GM19395 (cell line): ENCODE measurements at regions not wholly inside any gene's neighbourhood (a gene's known extent, or its start where the extent isn't known, plus 50 kb on each side); places are given as distances from the start of the nearest gene placed in this dataset.

ENCODE experiments used
- ATAC-seq: cut with Tn5 transposase; IDR thresholded peaks from one replicate; pipeline ENCODE4 v1.9.1; 2021; ENCODE audit warnings: mild to moderate bottlenecking, moderate library complexity; ENCODE audit not compliant: unreplicated experiment

- peak; percentile 74 for ATAC-seq
Observed at GRCh38 chr4:166594326-166594946, 639.9 kb downstream of the SPOCK3 start.

GRCh38 chr4:166600264-166600663 lies 634.0 kb downstream of the SPOCK3 start:
- no peak for ATAC-seq

DNA sequence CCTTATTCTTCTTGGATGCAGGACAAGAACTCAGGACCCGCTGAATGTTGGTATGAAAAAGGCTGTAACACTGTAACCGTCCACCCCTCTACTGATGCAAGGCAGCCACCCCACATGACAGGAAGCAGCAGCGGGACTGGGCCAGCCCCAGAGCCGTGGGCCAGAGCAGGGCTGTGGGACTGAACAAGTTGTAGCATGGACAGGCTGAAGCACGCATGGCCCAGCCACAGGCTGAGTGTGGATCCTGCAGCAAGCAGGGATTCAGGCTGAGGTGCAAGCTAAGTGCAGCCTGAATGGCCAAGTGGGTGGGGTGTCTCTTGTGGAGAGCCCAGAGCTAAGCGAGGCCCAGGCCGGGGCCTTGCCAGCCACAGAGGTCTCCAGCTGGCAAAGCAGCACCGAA lies 632.2 kb downstream of the SPOCK3 start:
- ATAC-seq = no peak

DNA sequence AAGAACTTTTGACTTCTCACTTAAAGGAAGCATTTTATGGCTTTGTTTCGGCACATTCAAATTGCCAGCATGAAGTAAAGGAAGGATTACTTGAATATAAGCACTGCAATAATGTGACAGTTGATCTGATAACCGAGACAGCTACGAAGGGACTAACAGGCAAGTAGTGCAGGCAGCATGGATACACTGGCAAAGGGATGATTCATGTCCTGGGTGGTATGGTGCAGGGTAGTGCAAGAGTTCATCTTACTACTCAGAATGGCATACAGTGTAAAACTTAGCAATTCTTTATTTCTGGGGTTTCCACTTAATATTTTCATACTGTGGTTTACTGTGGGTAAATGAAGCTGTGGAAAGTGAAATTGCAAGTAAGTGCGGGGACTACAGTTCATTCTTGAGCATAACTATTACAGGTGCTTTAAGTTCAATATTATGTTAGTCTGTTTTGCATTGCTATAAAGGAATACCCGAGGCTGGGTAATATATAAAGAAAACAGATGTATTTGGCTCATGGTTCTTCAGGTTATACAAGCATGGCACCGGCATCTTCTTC lies 611.8 kb downstream of the SPOCK3 start:
- no peak for ATAC-seq

DNA sequence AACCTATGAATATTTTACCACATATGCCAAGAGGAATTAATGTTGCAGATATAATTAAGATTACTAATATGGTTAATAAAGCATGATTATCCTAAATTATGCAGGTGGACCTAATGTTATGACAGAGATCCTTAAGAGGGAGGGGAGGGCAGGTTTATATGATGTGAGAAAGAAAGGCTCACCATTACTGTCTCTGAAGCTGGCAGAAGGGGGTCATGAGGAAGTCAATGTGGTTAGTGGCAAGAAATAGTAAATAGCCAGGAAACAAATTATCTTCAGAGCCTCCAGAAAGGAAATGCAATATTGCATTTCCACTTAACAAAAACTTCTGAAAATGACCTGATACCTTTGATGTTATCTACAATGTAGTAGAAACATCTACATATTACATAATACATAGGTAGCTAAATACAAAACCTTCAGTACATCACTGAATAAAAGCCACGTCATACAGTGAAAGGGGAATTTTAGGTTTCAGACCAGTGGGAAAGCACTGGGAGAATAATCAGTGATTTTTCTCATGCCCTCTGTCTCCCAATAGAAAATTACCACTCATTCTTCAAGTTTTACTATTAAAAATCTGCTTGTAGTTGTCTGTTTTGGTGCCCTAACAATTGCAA lies 609.2 kb downstream of the SPOCK3 start:
- no peak for ATAC-seq

- no peak for ATAC-seq
Observed at GRCh38 chr4:166628454-166628853, 605.8 kb downstream of the SPOCK3 start.

DNA sequence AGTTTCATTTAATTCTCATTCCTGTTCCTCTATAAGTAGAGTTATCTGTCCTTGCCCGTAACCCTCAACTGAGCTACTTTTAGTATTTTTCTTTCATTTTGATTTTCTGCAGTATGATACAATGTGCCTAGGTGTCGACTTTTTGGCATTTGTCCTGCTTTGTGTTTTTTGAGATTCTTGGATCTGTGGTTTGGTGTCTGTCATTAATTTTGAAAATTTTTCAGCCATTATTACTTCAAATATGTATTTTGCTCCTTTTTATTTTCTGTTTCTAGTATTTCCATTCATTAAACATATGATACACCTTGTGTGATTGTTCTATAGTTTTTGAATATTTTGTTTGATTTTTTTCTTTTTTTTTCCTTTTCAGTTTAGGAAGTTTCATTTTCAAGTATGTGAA lies 598.9 kb downstream of the SPOCK3 start:
- ATAC-seq = no peak

GRCh38 chr4:166637816-166638215 lies 596.5 kb downstream of the SPOCK3 start:
- no peak for ATAC-seq

DNA sequence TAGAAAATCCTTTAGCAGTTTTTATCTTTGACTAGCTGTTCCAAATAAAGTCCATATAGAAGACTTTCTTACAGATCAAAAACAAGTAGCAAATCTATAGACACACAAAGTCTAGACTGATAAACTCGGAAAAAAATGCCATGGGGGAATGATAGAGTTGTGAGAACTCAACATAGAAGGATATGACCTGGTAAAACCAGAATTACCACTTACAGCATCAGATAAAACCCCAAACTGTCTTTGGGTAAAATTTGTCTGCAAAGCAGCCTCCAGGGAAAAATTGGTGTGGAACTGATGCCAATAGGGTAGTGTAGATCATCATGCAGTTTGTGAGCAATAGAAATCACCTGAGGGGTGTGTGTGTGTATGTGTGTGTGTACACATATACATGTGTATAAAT lies 579.1 kb downstream of the SPOCK3 start:
- no peak for ATAC-seq

DNA sequence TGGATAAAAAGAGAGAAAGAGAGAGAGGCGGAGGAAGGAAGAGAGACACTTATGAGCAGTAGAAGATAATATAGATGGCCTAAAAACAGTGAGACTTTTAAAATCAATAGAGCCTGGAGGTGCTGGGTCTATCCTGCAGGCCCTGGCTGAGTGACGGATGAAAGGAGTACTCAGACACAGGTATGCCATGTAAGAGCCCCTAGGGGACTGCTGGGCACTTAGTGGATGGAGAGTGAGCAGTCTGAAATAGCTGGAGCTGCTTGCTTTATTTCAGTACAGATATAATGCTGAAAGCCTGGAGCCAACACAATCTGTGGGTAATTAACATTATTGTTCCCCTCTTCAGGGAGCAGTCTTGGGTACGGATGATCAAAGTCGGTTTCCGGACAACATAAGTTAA lies 578.6 kb downstream of the SPOCK3 start:
- no peak for ATAC-seq

GRCh38 chr4:166657261-166657660 lies 577.0 kb downstream of the SPOCK3 start:
- no peak for ATAC-seq

DNA sequence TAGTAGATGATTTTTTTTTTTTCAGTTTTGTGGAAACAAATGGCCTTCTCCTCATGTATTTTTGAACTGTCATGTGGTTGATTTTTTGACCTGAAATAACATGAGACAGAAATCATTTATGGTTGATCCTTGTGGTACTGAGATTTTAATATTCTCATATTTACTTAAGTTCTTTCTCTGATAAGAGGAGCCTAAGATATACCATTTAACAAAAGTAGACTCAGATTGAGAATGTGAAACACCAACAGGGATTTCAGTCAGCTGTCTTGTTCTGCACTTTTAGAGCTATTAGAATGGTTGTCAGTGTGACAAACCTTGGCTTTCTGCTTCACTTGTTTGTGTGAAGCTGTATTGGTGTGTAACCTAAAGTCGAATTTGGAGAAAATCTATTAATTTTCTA lies 575.7 kb downstream of the SPOCK3 start:
- ATAC-seq = peak; percentile 41

- peak; percentile 91 for ATAC-seq
Observed at GRCh38 chr4:166662266-166662843, 571.9 kb downstream of the SPOCK3 start.

DNA sequence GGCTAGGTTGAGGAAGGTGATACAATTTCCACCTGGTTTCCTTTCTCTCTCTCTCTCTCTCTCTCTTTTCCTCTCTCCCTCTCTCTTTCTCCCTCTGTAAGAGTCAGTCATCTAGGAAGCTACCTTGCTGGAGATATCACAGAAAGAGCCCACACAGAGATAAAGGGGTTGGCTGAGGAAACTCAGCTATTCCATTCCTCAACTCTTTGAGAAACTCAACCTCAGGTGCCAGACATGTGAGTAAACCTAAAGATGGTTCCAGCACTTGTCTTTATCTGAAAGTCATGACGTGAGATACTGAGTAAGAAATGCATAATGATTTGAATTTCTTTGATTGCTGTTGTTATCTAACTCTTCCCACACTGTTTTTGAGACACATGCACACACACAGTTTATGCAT lies 564.0 kb downstream of the SPOCK3 start:
- ATAC-seq = no peak

- ATAC-seq = no peak
Observed at GRCh38 chr4:166673911-166674310, 560.4 kb downstream of the SPOCK3 start.

- ATAC-seq = no peak
Observed at GRCh38 chr4:166675411-166675810, 558.9 kb downstream of the SPOCK3 start.

- ATAC-seq = no peak
Observed at GRCh38 chr4:166680796-166681195, 553.5 kb downstream of the SPOCK3 start.

DNA sequence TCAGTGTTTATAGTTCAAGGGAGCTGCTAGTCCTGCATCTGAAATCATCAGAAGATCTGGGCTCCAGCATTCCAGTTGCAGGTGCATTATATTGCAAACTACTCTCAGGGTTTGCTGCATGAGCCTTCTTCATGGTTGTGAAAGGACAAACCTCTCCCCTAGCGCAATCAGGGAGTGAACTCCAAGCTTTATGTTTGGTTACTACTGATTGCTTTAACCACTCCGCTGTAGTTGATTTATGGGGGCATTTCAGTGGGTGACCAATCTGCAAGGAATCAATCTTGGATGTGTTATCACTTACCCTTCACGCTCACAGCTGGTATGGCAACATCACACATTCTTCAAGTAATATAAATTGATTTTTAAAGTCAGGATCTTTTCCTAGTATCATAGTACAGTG lies 552.1 kb downstream of the SPOCK3 start:
- ATAC-seq = no peak
